ENCODE measurements at regions not wholly inside any gene's neighbourhood (a gene's known extent, or its start where the extent isn't known, plus 50 kb on each side); places are given as distances from the start of the nearest gene placed in this dataset.

DNA sequence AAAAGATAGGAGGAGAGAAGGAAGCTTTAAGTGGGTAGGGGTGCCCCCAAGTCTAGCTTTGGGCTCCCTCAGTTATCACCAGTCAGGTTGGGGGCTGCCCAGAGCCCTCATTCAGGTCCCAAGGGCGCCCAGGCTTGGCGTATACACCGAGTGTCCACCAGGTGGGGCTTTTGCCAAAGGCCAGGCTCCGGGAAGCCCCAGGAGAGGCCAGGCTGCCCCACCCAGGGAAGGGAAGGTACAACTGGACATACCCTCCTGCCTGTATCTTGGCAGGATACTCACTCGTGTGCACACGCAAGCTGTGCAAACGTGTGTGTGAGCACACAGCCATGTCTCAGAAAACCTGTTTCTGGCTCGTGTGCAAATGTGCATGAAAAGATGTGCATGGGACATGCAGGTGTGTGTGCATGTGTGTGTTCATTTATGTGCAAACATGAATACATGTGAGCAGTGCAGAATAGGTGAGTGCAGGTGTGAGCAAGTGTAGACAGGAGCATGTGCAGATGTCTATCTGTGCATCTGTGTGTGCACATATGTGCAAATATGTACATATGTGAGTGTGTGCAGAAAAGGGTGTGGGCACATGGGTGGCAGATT, 103.9 kb upstream of the MYL2 start:
- ATAC-seq (ENCODE audit: insufficient read depth, low FRiP score): no peak
- Histone ChIP-seq H3K4me3 (no peak overlapping the region), H3K4me1 (ENCODE audit: control insufficient read depth in 5 of 5, insufficient read depth in 5 of 5, low read length in 5 of 5) (no peaks in the 10 kb centered on the region), H3K36me3 (ENCODE audit: control insufficient read depth in 4 of 4, insufficient read depth in 4 of 4, low read length in 4 of 4) (no peaks in the 10 kb centered on the region), H3K27me3 (ENCODE audit: control insufficient read depth in 3 of 3, insufficient read depth in 3 of 3, low read length in 2 of 3) (peaks cover 0 to 30% (median 15%) of the 10 kb centered on the region in 3 donors), H3K27ac (ENCODE audit: low read depth in 1 of 2, low read length in 1 of 2) (no peak overlapping the region), H3K9ac (ENCODE audit: insufficient read depth in 1 of 2, low read length in 2 of 2) (no peak overlapping the region), H3K9me3 (ENCODE audit: control insufficient read depth in 4 of 4, insufficient read depth in 3 of 4, low read length in 3 of 4) (peaks cover 0 to 3% (median 0%) of the 10 kb centered on the region in 4 donors)
- TF ChIP-seq, protein P1, sequence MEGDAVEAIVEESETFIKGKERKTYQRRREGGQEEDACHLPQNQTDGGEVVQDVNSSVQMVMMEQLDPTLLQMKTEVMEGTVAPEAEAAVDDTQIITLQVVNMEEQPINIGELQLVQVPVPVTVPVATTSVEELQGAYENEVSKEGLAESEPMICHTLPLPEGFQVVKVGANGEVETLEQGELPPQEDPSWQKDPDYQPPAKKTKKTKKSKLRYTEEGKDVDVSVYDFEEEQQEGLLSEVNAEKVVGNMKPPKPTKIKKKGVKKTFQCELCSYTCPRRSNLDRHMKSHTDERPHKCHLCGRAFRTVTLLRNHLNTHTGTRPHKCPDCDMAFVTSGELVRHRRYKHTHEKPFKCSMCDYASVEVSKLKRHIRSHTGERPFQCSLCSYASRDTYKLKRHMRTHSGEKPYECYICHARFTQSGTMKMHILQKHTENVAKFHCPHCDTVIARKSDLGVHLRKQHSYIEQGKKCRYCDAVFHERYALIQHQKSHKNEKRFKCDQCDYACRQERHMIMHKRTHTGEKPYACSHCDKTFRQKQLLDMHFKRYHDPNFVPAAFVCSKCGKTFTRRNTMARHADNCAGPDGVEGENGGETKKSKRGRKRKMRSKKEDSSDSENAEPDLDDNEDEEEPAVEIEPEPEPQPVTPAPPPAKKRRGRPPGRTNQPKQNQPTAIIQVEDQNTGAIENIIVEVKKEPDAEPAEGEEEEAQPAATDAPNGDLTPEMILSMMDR (IDR thresholded peaks at IDR 0.05; ENCODE audit: control extremely low read depth, extremely low read depth): peak; percentile 18
- WGBS, 2 donors: 6 to 9% methylated on average over 8 of the region's 8 CpGs
- peak; percentile 19 to 30 (median 22) for DNase-seq

GRCh38 chr12:111022386-111022785, 102.0 kb upstream of the MYL2 start:
- Histone ChIP-seq H3K4me3 (no peak overlapping the region), H3K27ac (ENCODE audit: low read depth in 1 of 2, low read length in 1 of 2) (no peak overlapping the region), H3K36me3 (ENCODE audit: control insufficient read depth in 4 of 4, insufficient read depth in 4 of 4, low read length in 4 of 4) (no peaks in the 10 kb centered on the region), H3K4me1 (ENCODE audit: control insufficient read depth in 5 of 5, insufficient read depth in 5 of 5, low read length in 5 of 5) (no peaks in the 10 kb centered on the region), H3K27me3 (ENCODE audit: control insufficient read depth in 3 of 3, insufficient read depth in 3 of 3, low read length in 2 of 3) (peaks cover 0 to 22% (median 16%) of the 10 kb centered on the region in 3 donors), H3K9me3 (ENCODE audit: control insufficient read depth in 4 of 4, insufficient read depth in 3 of 4, low read length in 3 of 4) (no peaks in the 10 kb centered on the region), H3K9ac (ENCODE audit: insufficient read depth in 1 of 2, low read length in 2 of 2) (no peak overlapping the region)
- ATAC-seq (ENCODE audit: insufficient read depth, low FRiP score) (no peak), DNase-seq (no peak)
- TF ChIP-seq, protein P1 (IDR thresholded peaks at IDR 0.05; ENCODE audit: control extremely low read depth, extremely low read depth): no peak
- WGBS, 2 donors: 81 to 90% methylated on average over 4 of the region's 4 CpGs

GRCh38 chr12:111014547-111014946, 94.2 kb upstream of the MYL2 start:
- Histone ChIP-seq H3K4me1 (ENCODE audit: control insufficient read depth in 5 of 5, insufficient read depth in 5 of 5, low read length in 5 of 5) (no peaks in the 10 kb centered on the region), H3K9me3 (ENCODE audit: control insufficient read depth in 4 of 4, insufficient read depth in 3 of 4, low read length in 3 of 4) (peaks cover 0 to 6% (median 0%) of the 10 kb centered on the region in 4 donors), H3K36me3 (ENCODE audit: control insufficient read depth in 4 of 4, insufficient read depth in 4 of 4, low read length in 4 of 4) (no peaks in the 10 kb centered on the region), H3K27ac (ENCODE audit: low read depth in 1 of 2, low read length in 1 of 2) (no peak overlapping the region), H3K9ac (ENCODE audit: insufficient read depth in 1 of 2, low read length in 2 of 2) (no peak overlapping the region), H3K27me3 (ENCODE audit: control insufficient read depth in 3 of 3, insufficient read depth in 3 of 3, low read length in 2 of 3) (peaks cover 0 to 9% (median 6%) of the 10 kb centered on the region in 3 donors), H3K4me3 (no peak overlapping the region)
- TF ChIP-seq, protein P1 (IDR thresholded peaks at IDR 0.05; ENCODE audit: control extremely low read depth, extremely low read depth): no peak
- ATAC-seq (ENCODE audit: insufficient read depth, low FRiP score) (no peak), DNase-seq (no peak)
- 76% methylated on average over 6 of the region's 6 CpGs for WGBS, 2 donors

- Histone ChIP-seq H3K27me3 (ENCODE audit: control insufficient read depth in 3 of 3, insufficient read depth in 3 of 3, low read length in 2 of 3) (peaks cover 0 to 9% (median 4%) of the 10 kb centered on the region in 3 donors), H3K4me3 (no peak overlapping the region), H3K4me1 (ENCODE audit: control insufficient read depth in 5 of 5, insufficient read depth in 5 of 5, low read length in 5 of 5) (no peaks in the 10 kb centered on the region), H3K36me3 (ENCODE audit: control insufficient read depth in 4 of 4, insufficient read depth in 4 of 4, low read length in 4 of 4) (no peaks in the 10 kb centered on the region), H3K9ac (ENCODE audit: insufficient read depth in 1 of 2, low read length in 2 of 2) (no peak overlapping the region), H3K27ac (ENCODE audit: low read depth in 1 of 2, low read length in 1 of 2) (no peak overlapping the region), H3K9me3 (ENCODE audit: control insufficient read depth in 4 of 4, insufficient read depth in 3 of 4, low read length in 3 of 4) (peaks cover 0 to 6% (median 0%) of the 10 kb centered on the region in 4 donors)
- DNase-seq (no peak), ATAC-seq (ENCODE audit: insufficient read depth, low FRiP score) (no peak)
- 86 to 95% methylated on average over 3 of the region's 3 CpGs for WGBS, 2 donors
- TF ChIP-seq, protein P1 (IDR thresholded peaks at IDR 0.05; ENCODE audit: control extremely low read depth, extremely low read depth): no peak
Observed at GRCh38 chr12:111012918-111013317, 92.5 kb upstream of the MYL2 start.

Measured in lung (tissue), 11 donors.